ENCODE measurements at regions not wholly inside any gene's neighbourhood (a gene's known extent, or its start where the extent isn't known, plus 50 kb on each side); places are given as distances from the start of the nearest gene placed in this dataset.

DNA sequence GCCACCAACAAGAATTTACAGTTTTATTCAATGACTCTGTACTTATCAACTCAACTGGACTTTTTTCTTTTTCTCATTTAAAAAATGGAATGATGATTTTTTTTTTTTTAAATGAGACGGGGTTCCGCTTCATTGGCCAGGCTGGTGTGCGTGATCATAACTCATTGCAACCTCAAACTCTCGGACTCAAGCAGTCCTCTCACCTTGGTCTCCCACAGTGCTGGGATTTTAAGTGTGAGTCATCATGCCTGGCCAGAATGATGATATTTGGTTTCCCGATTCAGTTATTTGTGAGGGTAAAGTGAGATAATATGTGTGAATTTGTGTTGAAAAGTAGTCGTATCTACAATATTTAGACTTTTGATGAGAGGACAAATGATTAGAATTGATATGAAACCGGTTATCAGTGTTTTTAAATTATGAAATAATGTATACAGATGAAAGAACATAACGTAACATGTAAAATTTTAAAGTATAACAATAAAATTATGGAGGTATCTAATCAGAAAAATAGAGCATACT is 66.0 kb upstream of the UNC5C start:
- TF ChIP-seq, protein P1, sequence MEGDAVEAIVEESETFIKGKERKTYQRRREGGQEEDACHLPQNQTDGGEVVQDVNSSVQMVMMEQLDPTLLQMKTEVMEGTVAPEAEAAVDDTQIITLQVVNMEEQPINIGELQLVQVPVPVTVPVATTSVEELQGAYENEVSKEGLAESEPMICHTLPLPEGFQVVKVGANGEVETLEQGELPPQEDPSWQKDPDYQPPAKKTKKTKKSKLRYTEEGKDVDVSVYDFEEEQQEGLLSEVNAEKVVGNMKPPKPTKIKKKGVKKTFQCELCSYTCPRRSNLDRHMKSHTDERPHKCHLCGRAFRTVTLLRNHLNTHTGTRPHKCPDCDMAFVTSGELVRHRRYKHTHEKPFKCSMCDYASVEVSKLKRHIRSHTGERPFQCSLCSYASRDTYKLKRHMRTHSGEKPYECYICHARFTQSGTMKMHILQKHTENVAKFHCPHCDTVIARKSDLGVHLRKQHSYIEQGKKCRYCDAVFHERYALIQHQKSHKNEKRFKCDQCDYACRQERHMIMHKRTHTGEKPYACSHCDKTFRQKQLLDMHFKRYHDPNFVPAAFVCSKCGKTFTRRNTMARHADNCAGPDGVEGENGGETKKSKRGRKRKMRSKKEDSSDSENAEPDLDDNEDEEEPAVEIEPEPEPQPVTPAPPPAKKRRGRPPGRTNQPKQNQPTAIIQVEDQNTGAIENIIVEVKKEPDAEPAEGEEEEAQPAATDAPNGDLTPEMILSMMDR (IDR thresholded peaks at IDR 0.05) = no peak
- no peak for TF ChIP-seq POLR2A (IDR thresholded peaks at IDR 0.05)

All from thyroid gland (tissue), 4 donors.